IPS-20b (cell line): ENCODE measurements at regions not wholly inside any gene's neighbourhood (a gene's known extent, or its start where the extent isn't known, plus 50 kb on each side); places are given as distances from the start of the nearest gene placed in this dataset.

Experiments
- H3K27ac ChIP-seq: one replicate; pipeline ENCODE4 v1.5.1; 2013; ENCODE audit warnings: low read length
- H3K27me3 ChIP-seq: 2 replicates; pipeline ENCODE4 v1.6.1; 2013; ENCODE audit warnings: mild to moderate bottlenecking, low read length, inconsistent platforms; ENCODE audit not compliant: insufficient read depth
- H3K36me3 ChIP-seq: 2 replicates; pipeline ENCODE4 v1.6.1; 2013; ENCODE audit warnings: low read depth, mild to moderate bottlenecking, inconsistent platforms, low read length, moderate library complexity; ENCODE audit not compliant: insufficient read depth
- H3K4me1 ChIP-seq: 2 replicates; pipeline ENCODE4 v1.6.1; 2013; ENCODE audit warnings: mild to moderate bottlenecking, control low read depth, inconsistent platforms, low read length, moderate library complexity; ENCODE audit not compliant: insufficient read depth
- H3K4me3 ChIP-seq: 2 replicates; pipeline ENCODE4 v1.5.1; 2013; ENCODE audit warnings: mild to moderate bottlenecking, low read length, inconsistent platforms
- H3K9ac ChIP-seq: 2 replicates; pipeline ENCODE4 v1.6.1; 2013; ENCODE audit warnings: low read depth, mild to moderate bottlenecking, inconsistent platforms, low read length, moderate library complexity
- H3K9me3 ChIP-seq: 2 replicates; pipeline ENCODE4 v1.6.1; 2013; ENCODE audit warnings: mild to moderate bottlenecking, low read depth, low read length, inconsistent platforms; ENCODE audit not compliant: insufficient read depth

- Histone ChIP-seq H3K36me3 (no peaks in the 10 kb centered on the region), H3K4me3 (peak overlapping the region; percentile 72; the same call in 1 of the 2 replicates), H3K9ac (no peak overlapping the region), H3K4me1 (no peaks in the 10 kb centered on the region), H3K9me3 (no peaks in the 10 kb centered on the region), H3K27ac (no peak overlapping the region), H3K27me3 (peaks cover 38% of the 10 kb centered on the region)
Measured at GRCh38 chr19:32223595-32224370, 121.6 kb upstream of the ZNF507 start.

GRCh38 chr19:32224371-32225244, 120.8 kb upstream of the ZNF507 start:
- Histone ChIP-seq H3K27me3 (peaks cover 38% of the 10 kb centered on the region), H3K4me1 (no peaks in the 10 kb centered on the region), H3K9me3 (no peaks in the 10 kb centered on the region), H3K36me3 (no peaks in the 10 kb centered on the region), H3K27ac (no peak overlapping the region), H3K9ac (no peak overlapping the region), H3K4me3 (peak overlapping the region; percentile 72)

- Histone ChIP-seq H3K4me3 (no peak overlapping the region), H3K9ac (no peak overlapping the region), H3K36me3 (no peaks in the 10 kb centered on the region), H3K9me3 (no peaks in the 10 kb centered on the region), H3K27me3 (peaks cover 31% of the 10 kb centered on the region), H3K4me1 (no peaks in the 10 kb centered on the region), H3K27ac (no peak overlapping the region)
Measured at GRCh38 chr19:32227561-32228165, 117.7 kb upstream of the ZNF507 start.

- Histone ChIP-seq H3K27ac (no peak overlapping the region), H3K4me1 (no peaks in the 10 kb centered on the region), H3K9me3 (no peaks in the 10 kb centered on the region), H3K27me3 (peaks cover 4% of the 10 kb centered on the region), H3K36me3 (no peaks in the 10 kb centered on the region), H3K4me3 (no peak overlapping the region), H3K9ac (no peak overlapping the region)
Measured at GRCh38 chr19:32230441-32230840, 115.0 kb upstream of the ZNF507 start.

GRCh38 chr19:32231020-32231419, 114.4 kb upstream of the ZNF507 start:
- H3K27me3 ChIP-seq: no peaks in the 10 kb centered on the region
- H3K4me3 ChIP-seq: no peak overlapping the region
- no peak overlapping the region for H3K9ac ChIP-seq
- H3K4me1 ChIP-seq: no peaks in the 10 kb centered on the region
- no peaks in the 10 kb centered on the region for H3K9me3 ChIP-seq
- H3K36me3 ChIP-seq: no peaks in the 10 kb centered on the region
- H3K27ac ChIP-seq: no peak overlapping the region

- Histone ChIP-seq H3K27me3 (no peaks in the 10 kb centered on the region), H3K4me1 (no peaks in the 10 kb centered on the region), H3K9ac (no peak overlapping the region), H3K9me3 (no peaks in the 10 kb centered on the region), H3K27ac (no peak overlapping the region), H3K36me3 (no peaks in the 10 kb centered on the region), H3K4me3 (no peak overlapping the region)
Measured at GRCh38 chr19:32231691-32232090, 113.7 kb upstream of the ZNF507 start.

- H3K27me3 ChIP-seq: no peaks in the 10 kb centered on the region
- no peak overlapping the region for H3K27ac ChIP-seq
- no peak overlapping the region for H3K4me3 ChIP-seq
- H3K9ac ChIP-seq: no peak overlapping the region
- H3K9me3 ChIP-seq: no peaks in the 10 kb centered on the region
- H3K4me1 ChIP-seq: no peaks in the 10 kb centered on the region
- no peaks in the 10 kb centered on the region for H3K36me3 ChIP-seq
Measured at GRCh38 chr19:32232449-32232848, 113.0 kb upstream of the ZNF507 start.

- no peak overlapping the region for H3K4me3 ChIP-seq
- H3K36me3 ChIP-seq: no peaks in the 10 kb centered on the region
- no peaks in the 10 kb centered on the region for H3K4me1 ChIP-seq
- H3K27me3 ChIP-seq: no peaks in the 10 kb centered on the region
- H3K9ac ChIP-seq: no peak overlapping the region
- H3K9me3 ChIP-seq: no peaks in the 10 kb centered on the region
- H3K27ac ChIP-seq: no peak overlapping the region
Measured at GRCh38 chr19:32233091-32233490, 112.3 kb upstream of the ZNF507 start.

- Histone ChIP-seq H3K36me3 (no peaks in the 10 kb centered on the region), H3K27ac (no peak overlapping the region), H3K4me3 (no peak overlapping the region), H3K27me3 (no peaks in the 10 kb centered on the region), H3K9ac (no peak overlapping the region), H3K4me1 (no peaks in the 10 kb centered on the region), H3K9me3 (no peaks in the 10 kb centered on the region)
Measured at GRCh38 chr19:32233885-32234284, 111.5 kb upstream of the ZNF507 start.

- Histone ChIP-seq H3K36me3 (no peaks in the 10 kb centered on the region), H3K27ac (no peak overlapping the region), H3K9ac (no peak overlapping the region), H3K9me3 (no peaks in the 10 kb centered on the region), H3K4me1 (no peaks in the 10 kb centered on the region), H3K4me3 (no peak overlapping the region), H3K27me3 (no peaks in the 10 kb centered on the region)
Measured at GRCh38 chr19:32234663-32235217, 110.7 kb upstream of the ZNF507 start.

GRCh38 chr19:32238076-32238475, 107.3 kb upstream of the ZNF507 start:
- Histone ChIP-seq H3K36me3 (no peaks in the 10 kb centered on the region), H3K4me1 (no peaks in the 10 kb centered on the region), H3K27ac (no peak overlapping the region), H3K4me3 (no peak overlapping the region), H3K9ac (no peak overlapping the region), H3K9me3 (no peaks in the 10 kb centered on the region), H3K27me3 (no peaks in the 10 kb centered on the region)
